Head of caudate nucleus (tissue), 42 donors: ENCODE measurements at regions not wholly inside any gene's neighbourhood (a gene's known extent, or its start where the extent isn't known, plus 50 kb on each side); places are given as distances from the start of the nearest gene placed in this dataset.

Experiments used
- DNase-seq, 42 donors: peaks; one replicate each; pipeline versions ENCODE4 v3.0.0 to v3.0.0-alpha.2; 2020 to 2021; ENCODE audit warnings: mixed read lengths in 7 of 42
- intact Hi-C: fragments of 100-400 bp; cut with DNase I; formaldehyde crosslinking; loops from one replicate; pipeline ENCODE4 v1.15.0; 2022

GRCh38 chr6:169343886-169344749 lies 90.5 kb upstream of the THBS2 start:
- intact Hi-C loops = no loop called here
- no peak for DNase-seq

GRCh38 chr6:169342710-169343109 lies 89.1 kb upstream of the THBS2 start:
- DNase-seq = no peak
- intact Hi-C loops = no loop called here

GRCh38 chr6:169341706-169342105 lies 88.1 kb upstream of the THBS2 start:
- no peak for DNase-seq
- intact Hi-C loops = no loop called here

GRCh38 chr6:169341065-169341464 lies 87.4 kb upstream of the THBS2 start:
- intact Hi-C loops = no loop called here
- DNase-seq = no peak

GRCh38 chr6:169340395-169340794 lies 86.7 kb upstream of the THBS2 start:
- intact Hi-C loops = no loop called here
- DNase-seq = no peak

GRCh38 chr6:169339731-169340309 lies 86.2 kb upstream of the THBS2 start:
- no peak for DNase-seq
- intact Hi-C loops = no loop called here

GRCh38 chr6:169339025-169339424 lies 85.4 kb upstream of the THBS2 start:
- no peak for DNase-seq
- intact Hi-C loops = no loop called here

GRCh38 chr6:169337886-169338445 lies 84.3 kb upstream of the THBS2 start:
- intact Hi-C loops = no loop called here
- DNase-seq = peak in 7 of 42 donors; percentile 10 to 59 (median 14)

- intact Hi-C loops = no loop called here
- no peak for DNase-seq
These were observed 81.7 kb upstream of the THBS2 start for GRCh38 chr6:169335301-169335700.

GRCh38 chr6:169332250-169332649 lies 78.6 kb upstream of the THBS2 start:
- intact Hi-C loops = no loop called here
- DNase-seq = no peak

GRCh38 chr6:169328112-169328801 lies 74.6 kb upstream of the THBS2 start:
- no peak for DNase-seq
- intact Hi-C loops = no loop called here

- intact Hi-C loops = no loop called here
- DNase-seq = peak in 41 of 42 donors; percentile 34 to 87 (median 66)
These were observed 72.6 kb upstream of the THBS2 start for GRCh38 chr6:169326067-169326799.

GRCh38 chr6:169324656-169325459 lies 71.2 kb upstream of the THBS2 start:
- no peak for DNase-seq
- intact Hi-C loops = no loop called here

- no peak for DNase-seq
- intact Hi-C loops = no loop called here
These were observed 70.4 kb upstream of the THBS2 start for GRCh38 chr6:169324086-169324485.

GRCh38 chr6:169323221-169323620 lies 69.6 kb upstream of the THBS2 start:
- intact Hi-C loops = no loop called here
- DNase-seq = no peak

GRCh38 chr6:169321546-169321945 lies 67.9 kb upstream of the THBS2 start:
- intact Hi-C loops = no loop called here
- DNase-seq = no peak

GRCh38 chr6:169320013-169320412 lies 66.4 kb upstream of the THBS2 start:
- intact Hi-C loops = no loop called here

GRCh38 chr6:169317441-169318202 lies 64.0 kb upstream of the THBS2 start:
- intact Hi-C loops = no loop called here
- no peak for DNase-seq

More at GRCh38 chr6:169320013-169320412, 66.4 kb upstream of the THBS2 start:
- no peak for DNase-seq
